GM13976 (cell line): ENCODE measurements at regions not wholly inside any gene's neighbourhood (a gene's known extent, or its start where the extent isn't known, plus 50 kb on each side); places are given as distances from the start of the nearest gene placed in this dataset.

Experiments used
- DNase-seq: peaks from one replicate; pipeline ENCODE4 v3.0.0; 2012; ENCODE audit warnings: low spot score
- CTCF ChIP-seq: IDR thresholded peaks from 2 replicates; pipeline ENCODE4 v1.5.1; 2012; ENCODE audit warnings: borderline replicate concordance, mild to moderate bottlenecking; ENCODE audit not compliant: insufficient read depth; ENCODE audit errors: extremely low read depth, missing control alignments, control extremely low read depth
- in situ Hi-C: fragments of 300-500 bp; cut with MboI; formaldehyde crosslinking; loops from one replicate; pipeline ENCODE4 v1.12.0; 2022; ENCODE audit warnings: low sequenced_read_pairs, mixed read lengths, inconsistent platforms; ENCODE audit not compliant: unreplicated experiment

GRCh38 chr2:6783238-6783614 lies 82.5 kb downstream of the CMPK2 start:
- no peak for TF ChIP-seq CTCF
- DNase-seq, result no peak
- in situ Hi-C loops, result no loop called here

GRCh38 chr2:6784291-6784690 lies 81.4 kb downstream of the CMPK2 start:
- in situ Hi-C loops, result no loop called here
- TF ChIP-seq CTCF, result no peak
- no peak for DNase-seq

- no peak for TF ChIP-seq CTCF
- in situ Hi-C loops, result no loop called here
- no peak for DNase-seq
These were observed 80.2 kb downstream of the CMPK2 start for GRCh38 chr2:6785493-6785892.

GRCh38 chr2:6787376-6787775 lies 78.3 kb downstream of the CMPK2 start:
- in situ Hi-C loops, result no loop called here
- no peak for TF ChIP-seq CTCF
- no peak for DNase-seq

- no peak for DNase-seq
- in situ Hi-C loops, result no loop called here
- no peak for TF ChIP-seq CTCF
These were observed 77.1 kb downstream of the CMPK2 start for GRCh38 chr2:6788614-6789013.

- in situ Hi-C loops, result no loop called here
- TF ChIP-seq CTCF, result no peak
- no peak for DNase-seq
These were observed 76.1 kb downstream of the CMPK2 start for GRCh38 chr2:6789559-6790138.

- DNase-seq, result no peak
- in situ Hi-C loops, result no loop called here
- no peak for TF ChIP-seq CTCF
These were observed 74.0 kb downstream of the CMPK2 start for GRCh38 chr2:6791682-6792081.
